GM19452 (cell line): ENCODE measurements at regions not wholly inside any gene's neighbourhood (a gene's known extent, or its start where the extent isn't known, plus 50 kb on each side); places are given as distances from the start of the nearest gene placed in this dataset.

Source experiments
- ATAC-seq: cut with Tn5 transposase; IDR thresholded peaks from one replicate; pipeline ENCODE4 v1.9.1; 2021; ENCODE audit not compliant: unreplicated experiment

DNA sequence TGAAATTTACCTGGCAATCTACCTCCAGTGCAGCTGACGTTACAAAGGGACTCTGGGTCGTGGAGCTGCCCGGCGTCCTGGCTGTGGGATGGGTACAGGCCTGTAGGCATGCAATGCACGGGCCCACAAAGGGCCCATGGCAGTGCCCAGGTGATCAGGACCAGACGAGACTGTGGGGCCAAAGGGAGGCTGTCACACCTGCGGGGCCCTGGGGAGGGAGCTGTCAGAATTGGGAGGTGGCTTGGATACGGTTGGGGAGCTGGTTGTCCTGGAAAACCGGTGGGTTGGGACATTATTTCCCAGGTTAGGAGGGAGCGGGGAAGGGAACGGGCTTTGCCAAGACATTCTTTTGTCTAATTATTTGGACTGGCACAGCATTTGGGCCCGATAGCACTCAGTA lies 958.5 kb downstream of the BRD1 start:
- no peak for ATAC-seq

DNA sequence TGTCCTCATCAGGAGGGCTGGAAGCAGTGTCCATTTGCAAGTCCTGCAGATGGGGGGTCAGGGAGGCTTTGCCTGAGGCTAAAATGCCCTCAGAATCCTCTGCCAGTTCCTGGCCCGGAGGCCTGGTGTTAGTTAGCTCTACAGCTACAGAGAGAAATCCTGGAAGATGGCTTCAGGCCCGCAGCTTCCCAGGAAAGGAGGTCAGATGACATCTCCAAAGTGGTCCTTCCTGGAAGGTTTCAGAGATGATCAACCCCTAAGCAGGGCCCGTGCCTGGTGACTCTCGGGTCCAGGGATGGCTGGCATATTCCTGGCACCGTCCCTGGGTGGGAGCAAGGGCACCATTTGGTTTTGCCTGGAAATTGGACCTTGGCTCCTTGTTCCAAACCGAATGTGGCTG lies 959.1 kb downstream of the BRD1 start:
- ATAC-seq, result no peak

DNA sequence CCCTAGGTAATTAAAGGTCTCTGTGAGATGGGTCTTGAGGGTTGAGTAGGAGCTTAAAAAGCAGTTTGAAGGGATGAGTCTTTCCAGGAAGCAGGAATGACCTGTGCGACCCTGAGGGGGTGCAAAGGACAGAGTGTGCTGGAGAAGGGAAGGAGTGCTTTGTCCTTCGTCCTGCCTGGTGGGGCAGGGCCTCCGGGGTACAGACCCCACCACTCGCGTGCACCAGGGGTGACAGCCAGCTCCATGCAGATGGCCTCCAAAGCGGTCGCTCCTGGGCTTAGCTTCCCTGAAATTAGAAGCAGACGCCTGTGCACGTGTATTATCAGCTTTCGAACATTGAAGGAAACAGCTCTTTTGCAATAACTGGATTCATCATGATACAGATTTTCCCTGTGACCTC lies 959.8 kb downstream of the BRD1 start:
- no peak for ATAC-seq

DNA sequence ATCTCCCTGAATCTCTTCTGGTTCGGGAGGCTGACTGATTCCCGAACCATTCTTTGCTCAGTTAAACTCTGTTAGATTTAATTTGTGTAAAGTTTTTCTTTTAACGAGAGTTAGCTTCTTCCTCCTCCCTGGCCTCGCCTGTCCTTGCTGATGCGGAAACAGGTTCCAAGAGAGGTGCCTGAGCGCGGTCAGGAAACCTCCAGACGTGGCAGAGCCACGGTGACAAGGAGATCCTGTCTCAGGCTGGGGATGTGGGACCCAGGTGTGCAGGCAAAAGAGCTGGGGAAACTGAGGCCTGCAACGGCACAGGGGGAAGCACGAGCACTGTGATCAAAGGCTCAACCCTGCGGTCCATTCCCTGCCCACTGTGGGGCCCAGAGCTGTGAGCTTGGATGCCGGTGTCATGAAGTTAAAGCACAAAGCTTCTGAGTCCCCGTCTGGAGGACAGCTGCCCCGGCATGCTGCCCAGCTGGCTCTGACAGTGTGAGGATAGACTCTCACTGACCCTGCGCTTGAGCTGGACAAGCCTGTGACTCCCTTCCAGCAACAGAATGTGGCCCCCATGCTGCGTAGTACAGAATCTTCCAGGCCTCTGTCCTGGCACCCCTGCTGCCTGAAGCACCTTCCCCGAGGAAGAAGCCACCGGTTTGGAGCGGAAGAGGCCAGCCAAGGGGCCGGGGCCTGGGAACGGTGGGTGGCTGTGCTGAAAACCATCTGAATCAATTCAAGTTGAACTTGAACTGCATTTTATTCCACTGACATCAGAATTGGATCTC lies 960.6 kb downstream of the BRD1 start:
- ATAC-seq, result no peak

DNA sequence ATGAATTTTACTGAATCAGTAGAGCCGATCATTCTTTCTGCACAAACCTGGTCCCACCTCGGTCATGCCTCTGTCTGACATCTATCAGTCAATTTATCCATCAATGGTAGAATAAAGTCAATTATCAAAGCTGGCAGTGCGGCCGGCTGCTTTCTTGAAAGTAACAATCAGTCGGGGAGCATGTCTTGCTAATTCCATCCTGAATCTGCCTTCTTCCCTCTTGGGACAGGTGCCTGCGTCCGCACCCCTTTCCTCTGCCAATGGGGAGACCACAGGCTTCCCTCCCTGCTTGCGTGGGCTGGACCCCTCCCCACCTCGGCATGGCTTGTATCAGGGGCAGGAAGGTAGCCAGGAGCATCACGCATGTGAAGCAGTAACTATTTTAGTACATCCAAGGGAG lies 962.9 kb downstream of the BRD1 start:
- ATAC-seq, result no peak

DNA sequence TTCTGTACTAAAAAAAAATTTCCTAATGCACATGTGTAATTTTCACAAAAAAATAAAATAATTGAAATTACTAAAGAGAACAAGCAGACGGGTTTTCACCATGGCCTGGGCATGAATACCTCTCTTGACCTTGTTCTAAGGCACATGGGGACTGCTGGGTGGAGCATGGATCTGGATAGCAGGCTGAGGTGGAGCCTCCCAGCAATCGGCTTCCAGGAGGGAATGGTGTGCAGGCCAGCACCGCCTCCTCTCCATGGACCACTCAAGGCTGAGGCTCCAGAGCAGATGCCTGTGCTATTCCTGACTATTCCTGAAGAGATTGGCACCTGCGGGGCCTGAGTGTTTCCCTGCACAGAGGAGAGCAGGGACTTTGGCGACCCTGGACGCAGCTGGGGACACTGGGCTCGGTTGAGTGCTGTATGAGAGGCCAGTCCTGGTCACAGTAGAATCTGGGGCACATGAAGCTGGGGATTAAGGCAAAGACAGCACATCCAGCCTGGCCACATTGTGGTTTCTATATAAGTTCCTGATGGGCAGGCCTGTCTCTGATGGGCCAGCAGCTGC lies 963.6 kb downstream of the BRD1 start:
- ATAC-seq, result no peak

DNA sequence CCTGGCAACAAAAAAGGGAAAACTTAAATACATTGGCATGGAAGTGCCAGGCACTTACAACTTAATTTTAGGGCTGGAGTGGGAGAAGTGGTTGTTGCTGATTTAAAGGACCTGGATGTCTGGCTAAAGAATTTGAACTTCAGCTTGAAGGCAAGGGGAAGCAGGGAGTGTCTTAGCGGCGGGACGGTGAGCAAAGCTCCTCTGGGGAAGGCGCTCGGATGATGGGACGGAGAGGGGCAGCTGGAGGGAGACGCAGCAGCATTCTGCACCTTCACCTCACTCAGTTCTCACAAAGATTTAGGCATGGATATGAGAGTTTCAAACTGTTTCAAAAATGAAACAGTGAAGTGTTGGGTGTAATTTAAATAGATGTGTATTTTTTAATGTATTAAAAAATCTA lies 967.1 kb downstream of the BRD1 start:
- no peak for ATAC-seq

DNA sequence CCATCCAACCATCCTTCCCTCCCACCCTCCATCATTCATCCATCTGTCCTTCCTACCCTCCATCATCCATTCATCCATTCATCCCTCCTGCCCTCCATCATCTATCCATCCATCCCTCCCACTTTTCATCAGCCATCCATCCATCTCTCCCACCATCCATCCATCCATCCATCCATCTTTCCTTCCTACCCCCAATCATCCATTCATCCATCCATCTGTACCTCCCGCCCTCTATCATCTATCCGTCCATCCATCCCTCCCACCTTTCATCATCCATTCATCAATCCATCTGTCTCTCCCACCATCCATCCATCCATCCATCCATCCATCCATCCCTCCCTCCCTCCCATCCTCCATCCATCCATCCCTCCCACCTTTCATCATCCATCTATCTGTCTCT lies 968.8 kb downstream of the BRD1 start:
- ATAC-seq, result no peak

DNA sequence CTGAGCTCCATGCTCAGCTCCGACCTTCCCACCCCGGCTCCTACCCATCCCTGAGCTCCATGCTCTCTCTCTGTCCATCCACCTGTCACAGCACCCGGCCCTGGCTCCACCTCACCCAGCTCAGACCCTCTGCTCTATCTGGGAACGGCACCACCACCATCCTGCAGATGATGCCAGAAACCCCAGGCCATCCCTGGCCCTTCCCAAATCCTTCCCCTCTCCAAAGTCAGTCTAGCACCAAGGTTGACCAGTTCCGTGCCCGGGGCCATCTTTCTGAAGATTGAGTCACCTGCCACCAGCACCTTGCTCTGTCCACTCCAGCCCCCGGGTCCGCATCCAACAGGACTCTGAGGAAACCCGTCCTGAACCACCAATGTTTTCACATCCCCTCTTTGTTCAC lies 969.6 kb downstream of the BRD1 start:
- ATAC-seq, result no peak

DNA sequence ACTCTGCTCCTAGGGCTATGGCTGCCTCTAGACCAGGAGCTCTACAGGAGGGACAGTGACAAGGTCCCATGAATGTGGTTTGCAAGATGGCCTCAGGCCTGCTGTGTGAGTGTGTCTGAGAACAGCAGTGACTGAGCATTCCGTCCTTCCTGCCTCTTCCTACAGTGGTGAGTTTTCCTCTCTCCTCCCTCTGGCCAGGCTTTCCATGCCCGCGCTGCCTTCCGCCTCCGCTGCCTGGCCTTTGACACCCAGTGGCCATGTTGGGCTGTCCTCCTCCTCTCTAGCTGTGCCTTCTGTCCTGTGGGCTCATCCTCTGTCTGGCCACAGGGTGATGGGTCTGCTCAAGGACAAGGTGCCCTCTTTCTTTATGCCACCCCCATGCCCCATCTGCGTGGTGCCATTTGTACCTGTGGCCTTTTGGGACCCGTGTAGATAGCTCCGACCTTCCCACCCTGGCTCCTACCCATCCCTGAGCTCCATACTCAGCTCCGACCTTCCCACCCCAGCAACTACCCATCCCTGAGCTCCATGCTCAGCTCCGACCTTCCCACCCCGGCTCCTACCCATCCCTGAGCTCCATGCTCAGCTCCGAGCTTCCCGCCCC lies 970.4 kb downstream of the BRD1 start:
- no peak for ATAC-seq

DNA sequence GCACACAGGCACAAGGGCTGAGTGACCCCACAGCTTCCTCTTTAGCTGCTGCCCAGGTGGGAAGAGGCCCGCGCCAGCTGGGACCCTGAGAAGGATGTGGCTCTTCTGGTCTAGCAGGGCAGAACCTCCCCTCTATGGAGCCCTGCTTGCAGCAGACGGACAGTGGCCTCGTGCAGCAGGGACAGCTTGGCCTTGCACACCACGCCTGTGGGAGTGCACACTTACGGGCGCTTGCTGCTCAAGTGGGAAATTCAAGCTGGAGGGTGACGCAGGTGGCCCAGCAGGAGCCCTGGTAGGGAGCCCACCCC lies 971.4 kb downstream of the BRD1 start:
- no peak for ATAC-seq

DNA sequence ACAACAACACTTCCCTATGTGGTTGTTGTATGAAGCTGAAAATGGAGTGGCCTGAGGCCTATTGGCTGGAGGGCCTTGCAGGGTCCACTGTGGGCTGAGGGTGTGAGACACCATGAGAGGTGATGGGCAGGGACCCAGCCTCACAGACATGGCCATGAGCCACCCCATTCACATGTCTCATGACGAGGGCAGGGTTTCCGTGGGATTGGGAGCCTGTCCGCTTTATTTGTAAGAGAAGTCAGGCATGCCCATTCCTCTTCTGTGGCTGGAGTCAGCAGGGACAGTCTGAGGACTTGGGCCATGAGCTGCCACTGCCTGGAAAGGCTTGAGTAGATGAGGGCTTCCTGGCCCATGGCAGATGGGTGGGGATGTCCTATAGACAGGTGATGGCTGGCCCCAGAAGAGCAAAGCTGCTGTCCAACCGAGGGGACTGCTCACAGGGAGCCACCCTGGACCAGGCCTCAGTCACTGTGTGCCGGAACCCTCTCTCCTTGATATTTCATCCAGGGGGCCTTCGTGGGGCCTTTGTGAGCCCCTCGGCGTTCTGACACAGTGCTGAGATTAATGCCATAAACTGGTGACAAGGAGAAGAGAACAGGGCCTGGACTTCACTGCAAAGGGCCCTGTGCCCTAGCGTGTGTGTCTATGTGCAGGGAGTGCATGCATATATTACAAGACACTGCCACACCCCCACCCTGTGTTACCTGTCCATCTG lies 971.9 kb downstream of the BRD1 start:
- ATAC-seq, result no peak

DNA sequence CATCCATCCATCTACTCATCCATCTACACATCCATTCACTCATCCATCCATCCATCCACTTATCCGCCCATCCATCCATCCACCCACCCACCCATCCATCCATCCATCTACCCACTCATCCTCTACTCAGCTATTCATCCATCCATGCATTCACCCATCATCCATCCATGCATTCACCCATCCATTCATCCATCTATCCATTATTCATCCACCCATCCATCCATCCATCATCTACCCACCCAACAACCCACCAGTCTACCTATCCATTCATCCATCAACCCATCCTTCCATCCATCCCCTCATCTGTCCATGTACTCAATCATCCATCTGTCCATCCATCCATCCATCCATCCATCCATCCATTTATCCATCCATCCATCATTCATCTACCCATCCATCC lies 972.7 kb downstream of the BRD1 start:
- ATAC-seq, result no peak

DNA sequence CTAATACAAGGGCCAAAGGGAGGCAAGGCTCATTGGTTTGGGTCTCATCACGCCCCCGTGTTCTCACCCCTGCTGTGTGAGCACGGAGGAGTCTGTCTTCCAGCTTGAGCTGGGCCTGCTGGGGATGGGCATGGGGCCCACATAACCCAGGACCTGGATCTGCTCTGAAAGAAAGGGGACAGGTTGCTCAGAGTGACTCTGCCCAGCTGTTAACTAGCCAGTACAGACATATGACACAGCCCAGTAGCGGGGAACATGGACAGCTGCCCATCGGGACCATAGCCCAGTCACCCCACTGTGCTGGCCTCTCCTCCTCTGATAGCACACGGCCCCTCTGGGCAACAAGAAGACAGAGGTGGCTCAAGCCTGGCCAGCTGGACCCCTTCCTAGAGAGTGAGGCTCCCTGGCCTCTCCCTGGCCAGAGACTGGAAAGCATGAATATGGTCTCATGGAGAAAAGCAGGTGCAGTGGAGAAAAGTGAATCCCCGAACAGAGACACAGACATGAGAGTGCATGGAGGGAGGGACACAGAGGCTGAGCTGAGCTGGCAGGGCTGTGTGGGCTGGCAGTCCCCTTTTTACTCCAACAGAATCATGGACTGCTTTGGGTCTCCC lies 973.9 kb downstream of the BRD1 start:
- ATAC-seq, result no peak

DNA sequence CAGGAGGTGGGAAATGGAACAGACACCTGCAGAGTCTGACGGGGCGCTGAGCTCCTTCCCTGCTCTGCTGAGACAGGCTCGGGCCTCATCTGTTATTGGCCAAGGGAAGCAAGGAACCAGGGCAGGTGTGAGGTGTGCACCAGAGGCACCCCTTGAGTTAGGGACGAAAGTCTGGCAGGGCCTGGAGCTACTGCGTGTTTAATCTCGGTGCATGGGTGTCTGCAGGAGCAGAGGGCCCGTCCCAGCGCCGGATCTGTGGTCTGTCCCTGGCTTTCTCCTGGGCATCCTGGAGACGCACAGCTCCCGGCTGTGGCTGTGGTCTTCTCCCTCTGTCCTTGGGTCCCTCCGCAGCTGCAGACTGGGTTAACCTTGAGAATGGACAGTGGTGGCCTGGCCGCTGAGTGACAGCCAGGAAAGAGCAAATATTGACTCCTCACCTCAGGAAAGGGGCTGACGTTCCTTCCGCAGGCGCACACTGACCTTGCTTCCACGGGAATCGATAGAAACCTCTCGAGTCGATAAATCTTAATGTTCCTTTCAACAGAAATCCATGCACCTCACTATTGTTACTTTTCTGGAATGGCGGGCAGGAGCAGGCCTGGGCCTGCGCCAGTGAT lies 975.6 kb downstream of the BRD1 start:
- ATAC-seq, result no peak

DNA sequence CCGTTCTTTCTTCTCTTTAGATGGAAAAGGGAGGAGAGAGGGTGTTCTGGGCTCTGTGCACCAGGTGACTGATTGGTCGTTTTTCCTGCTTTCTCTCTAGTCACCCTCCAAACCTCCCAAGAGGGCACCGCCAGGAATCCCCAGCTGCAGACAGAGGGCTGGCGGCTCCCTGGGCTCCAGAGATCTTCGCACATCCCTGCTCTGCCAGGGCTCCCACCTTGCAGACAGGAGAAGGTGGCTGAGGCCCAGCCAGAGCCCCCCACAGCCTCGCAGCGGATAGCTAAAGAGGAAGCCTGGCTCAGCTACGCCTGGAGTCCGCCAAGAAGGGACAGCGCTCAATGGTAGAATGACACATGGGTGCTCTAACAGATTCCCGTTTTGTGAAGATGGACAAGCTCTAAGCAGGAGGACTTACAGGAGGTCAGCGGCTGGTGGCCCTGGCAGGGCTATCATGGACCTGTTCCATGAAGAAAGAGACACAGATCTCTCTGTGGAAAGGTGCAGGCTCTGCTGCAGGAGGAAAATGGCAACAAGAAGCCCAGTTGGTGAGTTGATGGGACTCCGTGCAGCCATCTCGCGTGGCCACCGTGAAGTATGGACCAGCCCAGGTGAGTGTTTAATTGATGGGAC lies 976.9 kb downstream of the BRD1 start:
- ATAC-seq, result no peak

DNA sequence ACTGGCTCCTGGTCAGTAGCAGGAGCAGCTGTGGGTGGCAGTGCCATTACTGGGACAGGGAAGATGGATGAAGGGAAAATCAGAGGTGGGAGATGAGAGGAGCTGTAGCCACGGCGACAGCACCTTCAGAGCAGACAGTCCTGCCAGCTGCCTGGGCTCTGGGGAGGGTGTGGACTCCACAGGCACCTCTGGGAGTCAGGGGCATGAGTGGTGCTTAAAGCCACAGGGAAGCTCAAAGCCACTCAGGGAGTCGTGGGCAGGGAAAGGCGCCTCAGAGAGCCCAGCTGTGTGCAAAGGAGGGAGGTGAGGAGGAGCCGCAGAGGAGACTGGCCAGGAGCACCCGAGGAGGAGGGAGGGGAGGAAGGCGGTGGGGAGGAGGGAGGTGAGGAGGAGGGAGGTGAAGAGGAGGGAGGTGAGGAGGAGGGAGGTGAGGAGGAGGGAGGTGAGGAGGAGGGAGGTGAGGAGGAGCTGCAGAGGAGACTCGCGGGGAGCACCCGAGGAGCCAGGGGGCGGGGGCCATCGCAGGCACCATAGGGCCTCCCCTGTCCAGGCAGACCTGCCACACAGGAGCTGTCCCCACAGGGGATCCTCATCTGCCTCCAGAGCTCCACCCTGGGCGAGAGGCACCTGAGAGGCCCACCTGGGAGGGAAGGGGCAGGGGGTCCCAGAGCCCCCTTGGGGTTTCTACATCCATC lies 977.6 kb downstream of the BRD1 start:
- ATAC-seq, result no peak

DNA sequence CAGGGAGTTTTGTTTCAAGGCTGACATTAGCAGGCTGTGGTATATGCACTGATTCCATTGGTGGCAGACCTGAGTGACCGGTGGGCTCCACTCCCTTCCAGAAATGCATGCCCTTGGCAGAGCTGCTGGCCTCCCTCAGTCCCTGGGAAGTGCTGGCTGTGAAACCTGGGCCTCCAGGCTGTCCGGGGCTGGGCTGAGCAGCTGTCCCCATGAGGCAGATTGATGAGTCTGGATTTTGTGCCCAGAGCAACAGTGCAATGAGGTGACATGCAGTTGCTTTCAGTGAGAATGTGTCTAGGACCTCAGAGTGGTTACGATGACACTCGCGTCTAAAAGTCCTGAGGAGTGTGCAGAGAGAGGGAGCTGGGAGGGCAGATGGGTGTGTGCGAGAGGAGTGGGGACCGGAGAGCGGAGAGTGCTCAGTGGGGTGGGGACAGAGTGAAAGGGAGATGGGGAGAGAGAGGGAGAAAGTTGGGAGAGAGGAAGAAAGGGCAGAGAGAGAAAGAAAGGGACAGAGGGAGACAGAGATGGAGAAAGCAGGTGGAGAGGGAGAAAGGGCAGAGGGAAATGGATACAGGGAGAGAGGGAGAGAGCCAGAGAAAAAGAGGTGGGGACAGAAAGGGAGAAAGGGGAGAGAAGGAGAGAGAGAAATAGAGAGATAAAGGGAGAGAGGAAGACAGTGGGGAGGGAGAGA lies 978.3 kb downstream of the BRD1 start:
- ATAC-seq, result no peak

DNA sequence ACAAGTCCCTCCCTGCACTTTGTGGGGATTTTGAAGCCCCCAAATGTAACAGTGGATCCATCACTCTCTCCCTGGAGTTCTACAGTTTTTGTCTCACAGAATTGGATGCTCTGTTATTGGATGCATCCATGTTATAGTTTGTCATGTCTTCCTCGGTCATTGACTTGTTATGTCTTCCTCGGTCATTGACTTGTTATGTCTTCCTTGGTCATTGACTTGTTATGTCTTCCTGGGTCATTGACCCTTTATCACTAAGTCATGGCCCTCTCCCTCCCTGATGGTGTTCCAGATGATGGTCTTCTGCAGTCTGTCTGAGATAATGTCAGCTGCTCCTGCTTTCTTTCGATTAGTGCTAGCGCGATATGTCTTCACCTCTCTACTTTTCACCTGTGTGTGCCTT lies 981.5 kb downstream of the BRD1 start:
- no peak for ATAC-seq
